Esophagus muscularis mucosa (tissue), 4 donors: ENCODE measurements at regions not wholly inside any gene's neighbourhood (a gene's known extent, or its start where the extent isn't known, plus 50 kb on each side); places are given as distances from the start of the nearest gene placed in this dataset.

Source experiments
- DNase-seq: peaks from one replicate; pipeline ENCODE4 v3.0.0-alpha.2; 2017; ENCODE audit errors: extremely low spot score
- H3K27ac ChIP-seq, 4 donors: fragments of 200-600 bp; sonication (generic); replicated peaks in 1 of 4; 1 replicate in 3 of 4; 2 replicates in 1 of 4; pipeline ENCODE4 v1.5.1; 2016 to 2019; ENCODE audit warnings: mild to moderate bottlenecking in 1 of 4
- H3K27me3 ChIP-seq, 4 donors: fragments of 200-600 bp; sonication (generic); one replicate each; pipeline versions ENCODE4 v1.5.1 to v1.6.0; 2016 to 2019
- H3K36me3 ChIP-seq, 4 donors: fragments of 200-600 bp; sonication (generic); one replicate each; pipeline ENCODE4 v1.5.1; 2016 to 2019
- H3K4me1 ChIP-seq, 4 donors: fragments of 200-600 bp; sonication (generic); one replicate each; pipeline ENCODE4 v1.5.1; 2016 to 2019
- H3K4me3 ChIP-seq, 4 donors: fragments of 200-600 bp; sonication (generic); 1 replicate in 2 of 4; 2 replicates in 2 of 4; pipeline ENCODE4 v1.5.1; 2016 to 2019; ENCODE audit warnings: mild to moderate bottlenecking in 4 of 4, moderate library complexity in 1 of 4
- H3K9me3 ChIP-seq, 4 donors: fragments of 200-600 bp; sonication (generic); 1 replicate in 3 of 4; 2 replicates in 1 of 4; pipeline ENCODE4 v1.5.1; 2016 to 2019
- CTCF ChIP-seq, 3 experiments: fragments of 200-600 bp in 2 of 3; fragments of 450-650 bp in 1 of 3; sonication (generic) in 2 of 3; IDR thresholded peaks; one replicate each; pipeline ENCODE4 v1.5.1; 2017 to 2019; ENCODE audit warnings: antibody characterized with exemption in 3 of 3, mild to moderate bottlenecking in 2 of 3, moderate library complexity in 1 of 3
- EP300 ChIP-seq: sonication (generic); formaldehyde crosslinking; IDR thresholded peaks from one replicate; pipeline ENCODE4 v1.6.1; 2017; ENCODE audit warnings: antibody characterized with exemption
- POLR2A ChIP-seq: fragments of 450-650 bp; IDR thresholded peaks from one replicate; pipeline ENCODE4 v1.6.1; 2017; ENCODE audit warnings: antibody characterized with exemption, moderate library complexity, mild to moderate bottlenecking, low read depth
- POLR2AphosphoS5 ChIP-seq, 2 donors: sonication (generic); formaldehyde crosslinking; IDR thresholded peaks; one replicate each; pipeline ENCODE4 v1.6.1; 2017; ENCODE audit warnings: antibody characterized with exemption in 2 of 2
- WGBS: methylation state at CpG from one replicate; pipeline ENCODE4 v1.1.5; 2018; 5-methylcytosine and 5-hydroxymethylcytosine counted together
- intact Hi-C: fragments of 100-400 bp; cut with DNase I; formaldehyde crosslinking; loops from one replicate; pipeline ENCODE4 v1.15.1; 2023

DNA sequence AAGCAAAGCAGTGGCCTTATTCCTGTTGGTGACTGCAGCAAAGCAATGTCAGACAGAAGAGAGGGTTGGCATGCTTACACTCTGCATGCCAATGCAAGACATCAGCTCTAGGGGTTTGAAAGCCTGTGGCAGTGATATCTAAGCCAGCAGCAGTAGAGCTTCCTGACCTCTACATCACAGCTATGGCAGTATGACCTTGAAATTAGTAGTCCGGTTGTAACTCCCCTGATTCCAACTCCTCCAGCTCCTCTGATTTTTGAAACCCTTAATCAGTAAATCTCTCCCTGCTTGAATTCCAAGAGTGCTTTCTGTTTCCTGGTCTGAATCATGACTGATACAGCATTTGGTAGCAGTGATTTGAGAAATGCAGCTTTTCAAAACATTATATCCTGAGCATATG lies 60.0 kb upstream of the LRP1B start:
- intact Hi-C loops, result no loop called here
- H3K27me3 ChIP-seq, result no peaks in the 10 kb centered on the region
- no peak for DNase-seq
- H3K9me3 ChIP-seq, result no peaks in the 10 kb centered on the region
- WGBS, result 50% methylated on average over 1 of the region's 1 CpG
- no peaks in the 10 kb centered on the region for H3K36me3 ChIP-seq
- TF ChIP-seq EP300 (no peak), POLR2A (no peak), CTCF (IDR thresholded peaks at IDR 0.05) (no peak), POLR2AphosphoS5 (IDR thresholded peaks at IDR 0.05) (no peak)
- no peak overlapping the region for H3K4me3 ChIP-seq
- H3K27ac ChIP-seq, result no peak overlapping the region
- H3K4me1 ChIP-seq, result no peaks in the 10 kb centered on the region

DNA sequence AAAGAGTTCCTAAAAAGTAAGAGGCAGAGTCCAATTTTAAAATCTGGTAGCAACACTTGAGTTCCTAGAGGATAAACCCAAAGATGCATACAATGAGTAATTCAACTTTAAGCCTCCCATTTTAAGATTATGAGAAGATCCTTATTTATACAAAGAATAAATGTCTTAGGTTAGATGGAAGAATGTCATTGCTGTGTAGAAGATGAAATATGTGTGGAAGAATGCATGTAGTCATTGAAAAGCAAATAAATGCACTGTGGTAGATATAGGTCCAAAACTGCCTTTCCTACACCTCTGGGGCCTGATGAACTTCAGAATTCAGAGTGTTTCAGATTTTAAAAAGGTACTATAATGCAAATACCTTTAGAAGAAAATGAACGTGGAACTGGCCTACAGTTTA lies 58.7 kb upstream of the LRP1B start:
- WGBS, result 54% methylated on average over 1 of the region's 1 CpG

DNA sequence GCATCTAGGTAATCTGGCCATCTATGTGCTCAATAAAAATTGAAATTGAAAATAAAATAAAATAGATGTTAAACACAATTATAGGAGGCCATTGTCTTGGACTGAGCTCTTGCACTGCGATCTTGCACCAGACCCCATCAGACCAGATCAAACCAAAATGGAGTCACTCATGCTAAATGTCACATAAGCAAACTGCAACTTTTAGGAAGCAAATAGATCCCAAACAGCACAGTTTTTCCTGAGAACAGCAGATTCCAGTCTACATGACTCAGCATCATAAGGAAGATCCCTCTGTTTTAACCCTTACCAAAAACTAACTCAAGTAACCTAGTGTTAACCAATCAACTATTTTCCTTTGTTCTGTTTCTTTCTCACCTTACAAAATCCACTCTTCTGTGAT lies 57.7 kb upstream of the LRP1B start:
- DNase-seq, result no peak

More for the DNA sequence above, 58.7 kb upstream of the LRP1B start:
- Histone ChIP-seq H3K27me3 (no peaks in the 10 kb centered on the region), H3K4me3 (no peak overlapping the region), H3K9me3 (no peaks in the 10 kb centered on the region), H3K4me1 (no peaks in the 10 kb centered on the region), H3K36me3 (no peaks in the 10 kb centered on the region), H3K27ac (no peak overlapping the region)
- intact Hi-C loops, result no loop called here
- TF ChIP-seq EP300, result no peak
- no peak for TF ChIP-seq POLR2A
- TF ChIP-seq POLR2AphosphoS5 (IDR thresholded peaks at IDR 0.05), result no peak
- TF ChIP-seq CTCF (IDR thresholded peaks at IDR 0.05), result no peak
- DNase-seq, result no peak

DNA sequence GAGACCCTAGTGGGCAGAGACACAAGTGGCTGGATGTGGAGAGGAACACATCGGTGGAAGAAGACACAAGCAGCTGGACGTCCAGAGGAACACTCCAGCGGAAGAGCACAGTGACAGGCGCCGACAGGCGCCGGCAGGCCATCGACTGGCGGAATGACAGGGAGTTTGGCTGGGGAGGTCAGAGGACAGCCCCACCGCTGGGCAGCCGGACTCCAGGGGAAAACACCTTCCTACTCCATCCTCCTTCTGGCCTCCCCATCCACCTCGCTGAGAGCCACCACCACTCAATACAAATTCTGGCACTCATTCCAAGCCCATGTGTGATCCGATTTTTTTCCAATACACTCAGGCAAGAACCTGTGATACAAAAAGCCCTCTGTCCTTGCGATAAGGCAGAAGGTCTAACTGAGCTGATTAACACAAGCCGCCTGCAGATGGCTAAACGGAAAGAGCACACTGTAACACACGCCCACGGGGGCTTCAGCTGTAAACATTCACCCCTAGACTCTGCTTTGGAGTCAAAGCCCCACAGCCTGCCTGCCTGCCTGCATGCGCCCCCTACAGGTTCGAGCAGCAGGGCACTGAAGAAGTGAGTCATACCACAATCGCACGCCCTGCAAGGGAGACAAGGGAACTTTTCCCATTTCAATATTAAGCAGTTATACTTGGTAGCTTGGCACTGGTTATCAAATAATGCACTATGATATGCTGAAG lies 50.2 kb upstream of the LRP1B start:
- Histone ChIP-seq H3K27ac (no peak overlapping the region), H3K4me1 (no peaks in the 10 kb centered on the region), H3K27me3 (no peaks in the 10 kb centered on the region), H3K9me3 (no peaks in the 10 kb centered on the region), H3K36me3 (no peaks in the 10 kb centered on the region), H3K4me3 (no peak overlapping the region)
- 70% methylated on average over 19 of the region's 22 CpGs for WGBS
- TF ChIP-seq POLR2A (no peak), POLR2AphosphoS5 (IDR thresholded peaks at IDR 0.05) (no peak), EP300 (no peak), CTCF (IDR thresholded peaks at IDR 0.05) (peak in 1 of 3 experiments; percentile 8)
- no peak for DNase-seq
- intact Hi-C loops, result no loop called here

More for the DNA sequence above, 57.7 kb upstream of the LRP1B start:
- Histone ChIP-seq H3K36me3 (no peaks in the 10 kb centered on the region), H3K9me3 (no peaks in the 10 kb centered on the region), H3K27me3 (no peaks in the 10 kb centered on the region), H3K4me1 (no peaks in the 10 kb centered on the region), H3K4me3 (no peak overlapping the region), H3K27ac (no peak overlapping the region)
- WGBS, result 94% methylated on average over 1 of the region's 1 CpG
- no peak for TF ChIP-seq EP300
- no peak for TF ChIP-seq POLR2AphosphoS5 (IDR thresholded peaks at IDR 0.05)
- no peak for TF ChIP-seq POLR2A
- TF ChIP-seq CTCF (IDR thresholded peaks at IDR 0.05), result no peak
- intact Hi-C loops, result no loop called here
